Dendritic cell treated with granulocyte-macrophage colony-stimulating factor and Interleukin-4, amounts not matched to agents 40 ng/mL and 50 ng/mL, for 4 days (primary cell): ENCODE measurements at regions not wholly inside any gene's neighbourhood (a gene's known extent, or its start where the extent isn't known, plus 50 kb on each side); places are given as distances from the start of the nearest gene placed in this dataset.
"Not testable (repeated sequence)": the region's sequence is repeated elsewhere in the genome, so short reads cannot be mapped to it uniquely, and the experiment has no call there.

Experiments
- H3K27ac Mint-ChIP-seq: one replicate; pipeline ENCODE4 v1.8.0; 2022; ENCODE audit warnings: mild to moderate bottlenecking, mixed read lengths
- H3K27me3 Mint-ChIP-seq: one replicate; pipeline ENCODE4 v1.8.0; 2022; ENCODE audit warnings: mild to moderate bottlenecking, mixed read lengths
- H3K36me3 Mint-ChIP-seq: one replicate; pipeline ENCODE4 v1.8.0; 2022; ENCODE audit warnings: low read depth, mixed read lengths
- H3K4me1 Mint-ChIP-seq: one replicate; pipeline ENCODE4 v1.8.0; 2022; ENCODE audit warnings: low read depth, mixed read lengths
- H3K4me3 Mint-ChIP-seq: one replicate; pipeline ENCODE4 v1.8.0; 2022; ENCODE audit warnings: mild to moderate bottlenecking, moderate library complexity, mixed read lengths
- H3K9me3 Mint-ChIP-seq: one replicate; pipeline ENCODE4 v1.8.0; 2022; ENCODE audit warnings: mixed read lengths
- intact Hi-C: fragments of 100-400 bp; cut with micrococcal nuclease; formaldehyde crosslinking; loops from one replicate; pipeline ENCODE4 v1.15.0; 2022

DNA sequence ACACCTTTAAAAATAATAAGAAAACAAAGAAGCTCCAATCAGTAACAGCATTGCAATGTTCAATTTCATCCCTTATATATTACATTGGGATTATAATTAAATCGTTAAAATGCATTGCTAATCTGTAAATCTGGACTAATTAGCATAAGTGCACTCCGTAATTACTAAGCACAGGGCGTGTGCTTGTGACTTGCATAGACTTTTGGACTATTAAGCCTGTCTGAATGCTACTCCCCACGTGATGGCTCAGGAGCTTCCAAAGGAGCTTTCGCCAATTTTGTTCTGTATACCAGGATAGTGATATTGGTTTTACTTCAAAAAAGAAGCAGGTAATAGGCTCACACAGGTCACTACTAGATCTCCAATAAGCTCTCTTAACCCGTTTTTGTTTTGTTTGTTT lies 497.1 kb downstream of the SMARCA1 start:
- H3K27me3 Mint-ChIP-seq: no peaks in the 10 kb centered on the region
- no peaks in the 10 kb centered on the region for H3K36me3 Mint-ChIP-seq
- H3K4me1 Mint-ChIP-seq: no peaks in the 10 kb centered on the region
- intact Hi-C loops: no loop called here
- no peaks in the 10 kb centered on the region for H3K9me3 Mint-ChIP-seq
- no peak overlapping the region for H3K27ac Mint-ChIP-seq
- no peak overlapping the region for H3K4me3 Mint-ChIP-seq

DNA sequence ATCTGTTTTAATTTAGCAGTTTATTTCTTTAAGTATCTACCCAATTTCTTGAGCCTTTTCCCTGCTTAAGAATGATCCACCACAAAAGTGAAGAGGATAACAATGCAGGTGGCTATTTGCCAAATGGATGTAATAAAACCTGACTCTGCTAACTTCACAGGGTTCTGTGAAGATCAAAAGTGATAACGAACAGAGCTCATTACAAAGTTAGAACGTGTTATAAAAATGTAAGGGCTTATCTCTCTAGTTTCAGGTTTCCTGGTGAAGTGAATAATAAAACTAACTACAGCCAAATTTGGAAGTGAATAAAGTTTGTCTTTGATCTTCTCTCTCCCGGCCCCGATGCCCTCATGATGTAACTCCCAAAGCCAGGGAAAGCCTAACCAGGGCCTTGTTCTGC lies 497.9 kb downstream of the SMARCA1 start:
- Mint-ChIP-seq H3K4me3 (no peak overlapping the region), H3K27me3 (no peaks in the 10 kb centered on the region), H3K4me1 (no peaks in the 10 kb centered on the region), H3K36me3 (no peaks in the 10 kb centered on the region), H3K9me3 (no peaks in the 10 kb centered on the region), H3K27ac (no peak overlapping the region)
- intact Hi-C loops: no loop called here

DNA sequence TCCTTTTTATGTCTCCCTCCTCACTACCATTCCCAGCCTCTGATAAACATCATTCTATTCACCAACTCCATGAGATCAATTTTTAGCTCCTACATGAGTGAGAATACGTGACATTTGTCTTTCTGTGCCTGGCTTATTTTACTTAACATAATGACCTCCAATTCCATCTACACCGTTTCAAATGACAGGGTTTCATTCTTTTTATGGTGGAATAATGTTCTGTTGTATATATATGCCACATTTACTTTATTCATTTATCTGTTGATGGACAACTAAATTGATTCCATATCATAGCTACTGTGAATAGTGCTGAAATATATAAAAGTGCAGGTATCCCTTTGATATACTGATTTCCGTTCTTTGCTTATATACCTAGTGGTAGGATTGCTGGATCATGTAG lies 503.9 kb downstream of the SMARCA1 start:
- H3K4me1 Mint-ChIP-seq: no peaks in the 10 kb centered on the region
- H3K4me3 Mint-ChIP-seq: no peak overlapping the region
- no peaks in the 10 kb centered on the region for H3K36me3 Mint-ChIP-seq
- no peaks in the 10 kb centered on the region for H3K27me3 Mint-ChIP-seq
- no peak overlapping the region for H3K27ac Mint-ChIP-seq
- intact Hi-C loops: no loop called here
- H3K9me3 Mint-ChIP-seq: no peaks in the 10 kb centered on the region

DNA sequence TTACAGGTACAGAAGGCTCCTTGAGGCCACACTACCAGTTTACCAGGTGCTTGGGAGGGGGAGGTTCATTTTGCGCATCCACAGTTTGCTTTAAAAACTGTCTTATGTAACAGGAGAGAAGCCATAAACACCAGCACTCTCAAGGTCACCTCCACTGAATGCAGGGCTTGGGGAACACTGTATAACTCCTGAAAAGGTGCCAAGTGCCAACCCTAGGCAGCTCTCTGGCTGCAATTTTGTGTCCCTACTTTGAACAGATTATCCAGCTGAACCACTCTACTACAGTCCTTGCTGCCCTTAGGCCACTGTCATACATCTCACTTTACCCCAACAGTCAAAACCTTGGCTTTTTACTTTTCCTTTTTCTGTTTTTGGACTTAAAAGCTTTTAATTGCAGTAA lies 507.9 kb downstream of the SMARCA1 start:
- H3K9me3 Mint-ChIP-seq: no peaks in the 10 kb centered on the region
- intact Hi-C loops: no loop called here
- H3K4me3 Mint-ChIP-seq: no peak overlapping the region
- no peaks in the 10 kb centered on the region for H3K4me1 Mint-ChIP-seq
- no peaks in the 10 kb centered on the region for H3K36me3 Mint-ChIP-seq
- H3K27ac Mint-ChIP-seq: no peak overlapping the region
- no peaks in the 10 kb centered on the region for H3K27me3 Mint-ChIP-seq

DNA sequence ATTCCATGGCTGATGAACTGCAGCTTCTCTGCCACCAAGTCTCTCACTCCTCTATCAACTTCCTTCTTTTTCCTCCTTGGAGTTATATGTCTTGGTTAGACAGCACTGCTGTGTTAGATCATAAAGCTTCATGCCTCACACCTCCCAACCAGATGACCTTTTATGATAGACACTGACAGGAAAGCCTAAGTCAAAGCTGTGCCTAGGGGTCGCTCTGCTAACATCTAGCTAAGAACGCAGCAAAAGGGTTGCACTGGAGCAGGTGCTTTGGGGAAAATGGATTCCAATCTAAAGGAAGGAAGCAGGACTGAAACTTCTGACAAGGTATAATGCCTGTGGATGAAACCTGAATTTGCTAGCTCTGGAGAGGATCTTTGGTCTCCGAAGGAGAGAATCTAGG lies 509.7 kb downstream of the SMARCA1 start:
- H3K9me3 Mint-ChIP-seq: no peaks in the 10 kb centered on the region
- H3K27me3 Mint-ChIP-seq: no peaks in the 10 kb centered on the region
- no peak overlapping the region for H3K4me3 Mint-ChIP-seq
- no peaks in the 10 kb centered on the region for H3K4me1 Mint-ChIP-seq
- no peaks in the 10 kb centered on the region for H3K36me3 Mint-ChIP-seq
- no peak overlapping the region for H3K27ac Mint-ChIP-seq
- intact Hi-C loops: no loop called here

DNA sequence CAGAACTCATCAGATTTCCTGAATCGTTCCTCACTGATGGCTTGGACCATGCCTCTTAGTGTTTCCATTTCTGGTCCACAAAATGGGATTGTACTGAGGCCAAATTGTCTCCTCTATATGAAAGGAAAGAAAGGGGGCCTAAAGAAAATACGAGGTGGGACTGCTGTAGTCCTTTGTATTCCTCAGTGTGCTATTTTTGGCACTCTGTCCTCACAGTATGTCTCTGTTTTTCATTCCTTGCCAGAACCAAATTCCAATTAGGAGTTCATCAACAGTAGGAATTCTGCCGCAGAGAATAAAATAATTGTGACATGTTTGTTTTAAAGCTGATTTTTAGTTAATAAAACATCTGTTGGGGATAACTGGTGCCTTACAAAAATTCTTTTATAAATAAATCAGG lies 515.7 kb downstream of the SMARCA1 start:
- no peak overlapping the region for H3K4me3 Mint-ChIP-seq
- no peaks in the 10 kb centered on the region for H3K4me1 Mint-ChIP-seq
- no peaks in the 10 kb centered on the region for H3K9me3 Mint-ChIP-seq
- H3K36me3 Mint-ChIP-seq: no peaks in the 10 kb centered on the region
- intact Hi-C loops: no loop called here
- H3K27ac Mint-ChIP-seq: no peak overlapping the region
- H3K27me3 Mint-ChIP-seq: no peaks in the 10 kb centered on the region

DNA sequence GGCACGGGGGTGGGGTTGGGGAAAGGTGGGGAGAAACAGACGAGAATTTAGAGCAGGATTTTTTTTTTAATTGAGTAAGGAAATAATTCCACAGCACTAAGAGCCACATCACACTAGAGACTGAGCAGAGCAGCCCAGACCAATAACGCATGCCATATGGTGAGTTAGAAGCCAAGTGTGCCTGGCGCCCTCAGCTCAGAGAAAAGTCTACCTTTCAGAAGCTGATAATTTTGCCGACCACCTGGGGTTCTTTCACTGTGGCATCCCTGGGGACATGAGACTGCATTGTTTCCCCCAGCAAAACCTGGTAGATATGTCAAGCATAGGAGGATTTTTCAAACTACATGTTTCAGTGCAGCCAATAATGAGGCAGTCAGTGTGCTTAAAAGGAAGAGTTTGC lies 516.8 kb downstream of the SMARCA1 start:
- H3K4me1 Mint-ChIP-seq: no peaks in the 10 kb centered on the region
- no peak overlapping the region for H3K4me3 Mint-ChIP-seq
- H3K36me3 Mint-ChIP-seq: no peaks in the 10 kb centered on the region
- no peak overlapping the region for H3K27ac Mint-ChIP-seq
- no peaks in the 10 kb centered on the region for H3K9me3 Mint-ChIP-seq
- intact Hi-C loops: no loop called here
- no peaks in the 10 kb centered on the region for H3K27me3 Mint-ChIP-seq

DNA sequence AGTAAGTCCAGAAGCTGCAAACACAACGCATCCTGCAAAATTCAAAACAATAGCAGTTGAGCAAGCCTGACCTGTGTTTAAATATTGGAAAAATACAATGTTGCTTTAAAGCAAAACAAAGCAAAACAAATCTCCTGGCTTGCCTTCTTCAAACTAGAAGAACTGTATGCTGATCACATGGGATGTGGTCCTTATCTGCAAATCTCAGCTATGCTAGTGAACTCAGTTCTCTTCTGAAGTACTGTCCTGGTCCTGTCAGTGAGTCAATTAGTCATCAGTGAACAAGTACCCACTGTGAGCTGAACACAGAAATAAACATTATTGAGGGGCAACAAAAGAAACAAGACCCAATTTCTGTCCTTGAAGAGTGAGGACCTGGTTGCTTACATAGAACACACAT lies 522.5 kb downstream of the SMARCA1 start:
- H3K27ac Mint-ChIP-seq: no peak overlapping the region
- intact Hi-C loops: no loop called here
- no peaks in the 10 kb centered on the region for H3K9me3 Mint-ChIP-seq
- no peak overlapping the region for H3K4me3 Mint-ChIP-seq
- H3K36me3 Mint-ChIP-seq: no peaks in the 10 kb centered on the region
- H3K4me1 Mint-ChIP-seq: no peaks in the 10 kb centered on the region
- H3K27me3 Mint-ChIP-seq: no peaks in the 10 kb centered on the region

DNA sequence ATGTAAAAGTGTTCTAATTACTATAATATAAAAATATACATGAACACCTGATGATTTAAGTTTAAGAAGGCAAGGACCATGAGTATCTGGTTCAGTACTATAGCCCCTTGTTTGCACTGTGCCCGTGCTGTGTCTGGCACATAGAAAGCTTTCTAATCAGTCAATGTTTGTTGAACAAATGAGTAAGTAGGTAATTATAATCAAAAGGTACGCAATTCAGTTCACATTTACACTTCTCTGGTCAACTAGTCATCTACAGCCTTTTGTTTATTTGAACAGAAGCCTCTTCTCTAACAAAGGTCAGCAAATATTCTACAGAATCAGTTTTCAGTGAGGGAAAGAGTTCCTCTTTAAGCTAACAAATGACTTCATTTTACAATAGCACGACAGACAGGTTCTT lies 523.3 kb downstream of the SMARCA1 start:
- Mint-ChIP-seq H3K9me3 (no peaks in the 10 kb centered on the region), H3K4me1 (no peaks in the 10 kb centered on the region), H3K27me3 (no peaks in the 10 kb centered on the region), H3K4me3 (no peak overlapping the region), H3K36me3 (no peaks in the 10 kb centered on the region), H3K27ac (no peak overlapping the region)
- intact Hi-C loops: no loop called here

DNA sequence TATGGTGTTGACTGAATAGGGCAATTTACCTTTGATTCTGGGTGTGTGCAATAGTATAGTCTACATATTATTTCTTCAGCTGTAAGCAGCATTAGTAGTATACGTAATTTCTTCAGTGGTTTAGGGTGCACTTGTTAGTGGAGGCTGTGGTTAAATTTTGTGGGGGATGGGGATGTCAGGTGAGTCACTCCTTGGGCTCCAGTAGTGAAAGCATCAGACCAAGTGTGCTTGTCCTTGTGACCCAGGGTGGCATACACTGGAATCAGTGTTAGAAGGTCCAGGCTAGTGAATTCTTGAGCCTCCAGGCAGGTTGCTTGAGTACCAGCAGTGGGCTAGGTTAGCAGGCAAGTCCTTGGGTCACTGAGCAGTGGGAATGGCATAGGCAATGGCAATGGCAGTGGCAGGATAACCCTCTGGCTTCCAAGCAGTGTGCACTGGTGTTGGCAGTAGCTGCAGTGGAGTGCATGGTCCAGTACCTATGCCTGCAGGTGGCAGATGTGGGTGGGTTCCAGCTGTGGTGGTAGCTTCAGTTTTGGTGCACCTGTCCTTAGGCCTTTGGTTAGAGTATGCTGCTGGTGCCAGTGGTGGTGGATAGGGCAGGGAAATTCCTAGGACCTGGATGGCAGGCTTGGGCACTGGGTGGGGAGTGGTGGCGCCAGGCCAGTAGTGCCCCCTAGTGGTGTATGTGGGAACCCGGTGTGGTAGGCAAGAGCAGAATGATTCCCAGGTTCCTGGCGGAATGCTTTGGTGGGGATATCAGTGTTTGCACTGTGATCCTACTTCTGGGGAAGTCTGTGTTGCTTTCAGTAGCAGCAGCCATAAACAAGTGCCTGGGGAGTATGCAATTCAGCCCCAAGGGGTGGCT lies 531.0 kb downstream of the SMARCA1 start:
- H3K9me3 Mint-ChIP-seq: peaks cover 10% of the 10 kb centered on the region
- no peaks in the 10 kb centered on the region for H3K27me3 Mint-ChIP-seq
- intact Hi-C loops: no loop called here
- H3K27ac Mint-ChIP-seq: no peak overlapping the region
- H3K4me1 Mint-ChIP-seq: no peaks in the 10 kb centered on the region
- H3K4me3 Mint-ChIP-seq: no peak overlapping the region
- H3K36me3 Mint-ChIP-seq: no peaks in the 10 kb centered on the region

DNA sequence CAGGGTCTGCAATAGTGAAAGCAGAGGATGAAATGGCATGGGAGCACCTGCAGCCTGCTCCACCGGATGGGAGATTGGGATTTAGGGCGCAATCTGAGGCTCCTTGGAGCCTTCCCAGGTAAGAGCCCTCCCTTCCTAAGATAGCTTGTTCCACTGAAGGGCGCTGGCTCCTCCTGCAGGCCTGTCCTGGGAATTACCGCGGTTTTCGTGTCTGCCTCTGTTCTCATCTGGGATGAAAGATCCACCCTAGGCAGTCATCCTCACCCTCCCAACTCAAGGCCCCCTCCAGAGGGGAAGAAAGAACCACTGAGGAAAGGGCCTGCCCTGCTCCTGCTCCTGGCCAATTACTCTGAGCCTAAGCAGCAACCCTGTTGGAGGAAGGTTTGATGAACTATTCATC lies 547.5 kb downstream of the SMARCA1 start:
- no peaks in the 10 kb centered on the region for H3K9me3 Mint-ChIP-seq
- H3K27me3 Mint-ChIP-seq: no peaks in the 10 kb centered on the region
- no peak overlapping the region for H3K4me3 Mint-ChIP-seq
- no peak overlapping the region for H3K27ac Mint-ChIP-seq
- intact Hi-C loops: no loop called here
- H3K4me1 Mint-ChIP-seq: no peaks in the 10 kb centered on the region
- H3K36me3 Mint-ChIP-seq: no peaks in the 10 kb centered on the region

DNA sequence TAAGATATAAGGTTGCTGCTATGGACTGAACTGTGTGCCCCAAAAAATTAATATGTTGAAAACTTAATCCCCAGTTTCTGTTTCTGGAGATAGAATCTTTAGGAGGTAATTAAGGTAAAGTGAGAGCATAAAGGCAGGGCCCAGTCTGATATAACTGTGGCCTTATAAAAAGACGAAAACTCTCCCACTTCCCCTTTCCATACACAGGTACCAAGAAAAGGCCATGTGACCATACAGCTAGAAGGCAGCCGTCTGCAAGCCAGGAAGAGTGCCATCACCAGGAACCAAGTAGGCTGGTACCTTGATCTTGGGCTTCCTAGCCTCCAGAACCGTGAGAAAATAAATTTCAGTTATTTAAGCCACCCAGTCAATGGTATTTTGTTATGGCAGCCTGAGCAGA lies 550.3 kb downstream of the SMARCA1 start:
- no peaks in the 10 kb centered on the region for H3K27me3 Mint-ChIP-seq
- no peaks in the 10 kb centered on the region for H3K4me1 Mint-ChIP-seq
- H3K27ac Mint-ChIP-seq: no peak overlapping the region
- H3K9me3 Mint-ChIP-seq: no peaks in the 10 kb centered on the region
- intact Hi-C loops: no loop called here
- no peak overlapping the region for H3K4me3 Mint-ChIP-seq
- H3K36me3 Mint-ChIP-seq: no peaks in the 10 kb centered on the region

DNA sequence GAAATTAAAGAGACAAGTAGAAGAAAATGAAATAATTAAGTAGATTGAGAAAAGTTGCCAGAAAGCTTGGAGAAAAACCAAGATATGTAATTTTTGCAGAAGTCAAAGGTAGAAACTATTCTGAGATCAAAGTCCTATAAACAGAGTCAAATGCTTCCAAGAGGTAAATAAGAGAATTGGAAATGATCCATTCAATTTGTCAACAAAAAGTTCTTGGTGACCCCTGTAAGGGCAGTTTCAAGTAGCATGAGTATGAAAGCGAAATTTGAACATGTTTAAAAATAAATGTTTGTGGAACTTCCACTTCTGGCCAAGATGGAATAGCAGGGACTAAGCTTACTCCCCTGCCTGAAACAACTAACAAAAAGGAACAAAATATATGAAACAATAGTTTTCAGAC lies 562.0 kb downstream of the SMARCA1 start:
- Mint-ChIP-seq H3K27ac (no peak overlapping the region), H3K27me3 (no peaks in the 10 kb centered on the region), H3K4me3 (no peak overlapping the region), H3K36me3 (no peaks in the 10 kb centered on the region), H3K9me3 (peaks cover 7% of the 10 kb centered on the region), H3K4me1 (no peaks in the 10 kb centered on the region)
- intact Hi-C loops: no loop called here

DNA sequence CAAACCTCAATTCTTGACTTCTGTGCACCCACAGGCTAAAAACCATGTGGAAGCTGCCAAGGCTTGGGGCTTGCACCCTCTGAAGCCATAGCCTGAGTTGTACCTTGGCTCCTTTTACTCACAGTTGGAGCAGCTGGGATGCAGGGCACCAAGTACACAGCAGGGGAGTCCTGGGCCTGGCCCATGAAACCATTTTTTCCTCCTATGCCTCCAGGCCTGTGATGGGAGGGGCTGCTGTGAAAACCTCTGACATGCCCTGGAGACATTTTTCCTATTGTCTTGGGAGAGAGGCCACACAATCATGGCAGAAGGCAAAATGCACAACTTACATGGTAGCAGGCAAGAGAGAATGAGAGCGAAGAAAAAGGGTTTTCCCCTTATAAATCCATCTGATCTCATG lies 568.6 kb downstream of the SMARCA1 start:
- H3K4me3 Mint-ChIP-seq, H3K4me1 Mint-ChIP-seq, H3K27ac Mint-ChIP-seq, H3K36me3 Mint-ChIP-seq, H3K27me3 Mint-ChIP-seq, intact Hi-C loops: not testable (repeated sequence)
- H3K9me3 Mint-ChIP-seq: peaks cover 21% of the 10 kb centered on the region

DNA sequence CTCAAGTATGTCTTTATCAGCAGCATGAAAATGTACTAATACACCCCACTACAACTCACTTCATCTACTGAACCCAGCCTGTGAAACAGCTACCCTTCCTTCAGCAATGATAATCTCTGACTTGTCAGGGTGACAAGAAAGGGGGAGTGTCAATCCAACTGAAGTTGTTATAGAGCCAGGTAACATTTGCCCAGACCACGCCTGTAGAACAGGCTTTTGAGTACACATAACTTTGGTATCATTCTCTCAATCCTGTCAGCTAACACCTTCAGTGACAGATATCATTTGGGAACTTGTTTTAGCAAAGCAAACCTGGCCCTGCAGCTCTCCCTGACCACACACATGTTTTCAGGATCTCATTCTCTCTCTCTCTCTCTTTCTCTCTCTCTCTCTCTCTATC lies 592.2 kb downstream of the SMARCA1 start:
- Mint-ChIP-seq H3K9me3 (peaks cover 28% of the 10 kb centered on the region), H3K36me3 (no peaks in the 10 kb centered on the region), H3K27me3 (no peaks in the 10 kb centered on the region), H3K4me3 (no peak overlapping the region), H3K27ac (no peak overlapping the region), H3K4me1 (no peaks in the 10 kb centered on the region)
- intact Hi-C loops: no loop called here
